CD4-positive, alpha-beta memory T cell (primary cell): ENCODE measurements at regions not wholly inside any gene's neighbourhood (a gene's known extent, or its start where the extent isn't known, plus 50 kb on each side); places are given as distances from the start of the nearest gene placed in this dataset.
"Not testable (repeated sequence)": the region's sequence is repeated elsewhere in the genome, so short reads cannot be mapped to it uniquely, and the experiment has no call there.

Experiments
- CTCF ChIA-PET: fragments of 350-600 bp; sonication (Branson Sonifier 250); formaldehyde crosslinking; loops from one replicate; lab custom pipeline; 2021; ENCODE audit warnings: inconsistent platforms; ENCODE audit not compliant: partially characterized antibody; lab: Charles Lee
- POLR2A ChIA-PET: fragments of 350-600 bp; sonication (Branson Sonifier 250); formaldehyde crosslinking; loops from one replicate; lab custom pipeline; 2021; ENCODE audit not compliant: partially characterized antibody; lab: Charles Lee
- DNase-seq, 5 donors: peaks; one replicate each; pipeline versions ENCODE4 v3.0.0 to v3.0.0-alpha.2; 2020 to 2022; ENCODE audit warnings: mixed read lengths in 1 of 5
- H3K27ac ChIP-seq: one replicate; pipeline ENCODE4 v1.7.0; 2013; ENCODE audit warnings: low read depth, low read length
- H3K27me3 ChIP-seq: 2 replicates; pipeline ENCODE4 v1.7.0; 2013; ENCODE audit warnings: mild to moderate bottlenecking, low read length, moderate library complexity; ENCODE audit not compliant: insufficient read depth
- H3K36me3 ChIP-seq: 2 replicates; pipeline ENCODE4 v1.7.0; 2013; ENCODE audit warnings: mild to moderate bottlenecking, low read length, moderate library complexity; ENCODE audit not compliant: insufficient read depth
- H3K4me1 ChIP-seq: 2 replicates; pipeline ENCODE4 v1.7.0; 2013; ENCODE audit warnings: mild to moderate bottlenecking, low read length, moderate library complexity; ENCODE audit not compliant: insufficient read depth
- H3K4me3 ChIP-seq, 2 donors: one replicate each; pipeline ENCODE4 v1.7.0; 2013; ENCODE audit warnings: low read length in 2 of 2, mild to moderate bottlenecking in 1 of 2
- H3K9me3 ChIP-seq, 2 donors: one replicate each; pipeline ENCODE4 v1.7.0; 2013; ENCODE audit warnings: low read length in 2 of 2, control low read depth in 1 of 2; ENCODE audit not compliant: control insufficient read depth in 1 of 2
- H3K27ac Mint-ChIP-seq, 7 donors: one replicate each; pipeline ENCODE4 v1.8.0; 2020 to 2021; ENCODE audit warnings: mixed read lengths in 7 of 7, mild to moderate bottlenecking in 6 of 7, inconsistent platforms in 3 of 7, moderate library complexity in 3 of 7
- H3K27me3 Mint-ChIP-seq, 2 donors: one replicate each; pipeline ENCODE4 v1.8.0; 2020 to 2021; ENCODE audit warnings: mixed read lengths in 2 of 2
- H3K36me3 Mint-ChIP-seq, 2 donors: one replicate each; pipeline ENCODE4 v1.8.0; 2020 to 2021; ENCODE audit warnings: mixed read lengths in 2 of 2, inconsistent platforms in 1 of 2, mild to moderate bottlenecking in 1 of 2
- H3K4me1 Mint-ChIP-seq, 4 donors: one replicate each; pipeline ENCODE4 v1.8.0; 2020 to 2021; ENCODE audit warnings: mixed read lengths in 4 of 4, mild to moderate bottlenecking in 1 of 4
- H3K4me3 Mint-ChIP-seq, 8 donors: one replicate each; pipeline ENCODE4 v1.8.0; 2020 to 2021; ENCODE audit warnings: mixed read lengths in 8 of 8, mild to moderate bottlenecking in 7 of 8, moderate library complexity in 6 of 8, inconsistent platforms in 3 of 8
- H3K9me3 Mint-ChIP-seq, 8 donors: one replicate each; pipeline ENCODE4 v1.8.0; 2020 to 2021; ENCODE audit warnings: mixed read lengths in 8 of 8, mild to moderate bottlenecking in 5 of 8, inconsistent platforms in 3 of 8, moderate library complexity in 1 of 8
- intact Hi-C: fragments of 100-400 bp; cut with micrococcal nuclease; formaldehyde crosslinking; loops from one replicate; pipeline ENCODE4 v1.15.1; 2023

DNA sequence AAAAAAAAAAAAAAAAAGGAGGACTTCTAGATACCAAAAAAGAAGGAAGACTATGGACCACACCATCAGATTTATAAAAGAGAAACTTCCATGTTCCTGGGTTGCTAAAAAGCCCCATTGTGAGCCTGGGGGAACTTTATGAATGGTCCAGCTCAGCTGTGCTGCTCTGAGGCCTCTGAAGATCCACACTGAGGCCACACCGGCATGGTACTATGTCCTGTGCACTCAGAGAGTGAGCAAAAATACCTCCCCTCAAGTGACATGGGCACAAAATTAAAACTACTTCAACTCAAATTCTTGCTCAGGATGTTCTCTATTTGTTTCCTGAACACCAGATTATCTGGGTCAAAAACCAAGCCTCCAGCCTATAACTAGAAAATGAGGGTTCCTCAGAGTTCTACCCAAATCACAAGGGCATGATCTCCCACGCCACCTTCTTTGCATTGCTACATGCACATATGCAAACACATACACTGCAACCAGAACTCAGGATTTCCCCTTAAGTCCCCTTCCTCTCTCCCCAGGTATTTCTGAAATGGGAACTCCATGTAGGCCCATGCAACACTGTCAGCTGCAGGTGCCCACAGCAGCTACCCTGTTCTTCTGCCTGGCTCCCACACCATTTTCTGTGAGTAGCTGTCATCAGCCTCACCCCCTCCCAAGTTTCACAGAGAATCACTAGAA lies 94.4 kb downstream of the SH3GLB1 start:
- Histone ChIP-seq H3K4me1 (no peaks in the 10 kb centered on the region), H3K27me3 (no peaks in the 10 kb centered on the region), H3K36me3 (no peaks in the 10 kb centered on the region), H3K4me3 (no peak overlapping the region), H3K9me3 (no peaks in the 10 kb centered on the region), H3K27ac (no peak overlapping the region)
- intact Hi-C loops, result no loop called here
- Mint-ChIP-seq H3K27ac (peak overlapping the region in 1 of 7 donors; percentile 27), H3K36me3 (no peaks in the 10 kb centered on the region), H3K27me3 (no peaks in the 10 kb centered on the region), H3K4me1 (peaks cover 0 to 3% (median 0%) of the 10 kb centered on the region in 4 donors), H3K4me3 (no peak overlapping the region), H3K9me3 (peaks cover 0 to 3% (median 0%) of the 10 kb centered on the region in 8 donors)
- POLR2A ChIA-PET, result no interaction called here
- no peak for DNase-seq
- CTCF ChIA-PET, result no interaction called here

DNA sequence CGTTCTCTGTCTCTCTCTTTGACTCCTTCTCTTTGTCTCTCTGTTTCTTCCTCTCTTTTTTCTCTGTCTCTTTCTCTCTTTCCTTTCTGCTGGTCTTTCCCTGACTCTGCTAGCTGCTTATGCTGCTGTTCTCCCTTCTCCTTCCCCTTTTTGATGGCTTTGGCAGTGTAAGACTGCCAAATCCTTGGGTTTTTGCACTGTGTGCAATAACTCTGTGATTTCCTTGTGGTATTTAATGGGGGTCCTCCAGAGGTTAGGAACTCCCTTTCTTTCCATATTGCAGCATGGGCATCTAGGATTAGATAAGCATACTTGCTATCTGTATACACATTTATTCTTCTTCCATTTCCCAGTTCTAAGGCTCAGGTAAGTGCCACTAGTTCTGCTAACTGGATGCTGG lies 99.3 kb downstream of the SH3GLB1 start:
- H3K9me3 Mint-ChIP-seq, intact Hi-C loops, H3K4me3 Mint-ChIP-seq, H3K36me3 Mint-ChIP-seq, H3K4me1 ChIP-seq, H3K9me3 ChIP-seq, H3K4me3 ChIP-seq, H3K27ac Mint-ChIP-seq, H3K27ac ChIP-seq, H3K27me3 Mint-ChIP-seq, H3K36me3 ChIP-seq, H3K27me3 ChIP-seq, CTCF ChIA-PET, H3K4me1 Mint-ChIP-seq, DNase-seq, POLR2A ChIA-PET: not testable (repeated sequence)

DNA sequence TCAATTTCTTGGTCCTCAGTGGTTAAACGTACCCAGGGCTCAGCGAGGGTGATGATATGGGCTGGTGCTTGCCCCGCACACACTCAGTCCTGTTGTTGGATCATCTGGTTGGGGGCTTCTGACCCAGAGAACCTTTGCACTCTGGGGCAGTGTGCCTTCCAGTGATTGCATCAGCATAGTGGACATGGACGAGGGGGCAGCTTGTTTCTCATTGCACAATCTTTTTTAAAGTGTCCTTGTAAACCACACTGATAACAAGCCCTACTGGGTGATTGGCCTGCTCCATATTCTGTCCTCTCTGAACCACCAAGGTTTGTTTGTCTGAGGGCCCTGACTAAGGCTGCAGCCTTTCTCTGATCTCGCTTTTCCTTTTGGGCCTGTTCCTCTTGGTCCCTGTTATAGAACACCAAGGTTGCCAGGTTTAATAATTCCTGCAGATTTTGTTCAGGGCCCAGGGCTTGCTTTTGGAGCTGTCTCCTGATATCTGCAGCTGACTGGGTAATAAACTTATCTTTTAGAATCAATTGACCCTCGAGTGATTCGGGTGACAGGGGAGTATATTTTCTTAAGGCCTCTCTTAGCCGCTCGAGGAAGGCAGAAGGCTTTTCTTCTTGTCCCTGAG lies 101.6 kb downstream of the SH3GLB1 start:
- not testable (repeated sequence) for H3K4me3 Mint-ChIP-seq, H3K27me3 Mint-ChIP-seq

DNA sequence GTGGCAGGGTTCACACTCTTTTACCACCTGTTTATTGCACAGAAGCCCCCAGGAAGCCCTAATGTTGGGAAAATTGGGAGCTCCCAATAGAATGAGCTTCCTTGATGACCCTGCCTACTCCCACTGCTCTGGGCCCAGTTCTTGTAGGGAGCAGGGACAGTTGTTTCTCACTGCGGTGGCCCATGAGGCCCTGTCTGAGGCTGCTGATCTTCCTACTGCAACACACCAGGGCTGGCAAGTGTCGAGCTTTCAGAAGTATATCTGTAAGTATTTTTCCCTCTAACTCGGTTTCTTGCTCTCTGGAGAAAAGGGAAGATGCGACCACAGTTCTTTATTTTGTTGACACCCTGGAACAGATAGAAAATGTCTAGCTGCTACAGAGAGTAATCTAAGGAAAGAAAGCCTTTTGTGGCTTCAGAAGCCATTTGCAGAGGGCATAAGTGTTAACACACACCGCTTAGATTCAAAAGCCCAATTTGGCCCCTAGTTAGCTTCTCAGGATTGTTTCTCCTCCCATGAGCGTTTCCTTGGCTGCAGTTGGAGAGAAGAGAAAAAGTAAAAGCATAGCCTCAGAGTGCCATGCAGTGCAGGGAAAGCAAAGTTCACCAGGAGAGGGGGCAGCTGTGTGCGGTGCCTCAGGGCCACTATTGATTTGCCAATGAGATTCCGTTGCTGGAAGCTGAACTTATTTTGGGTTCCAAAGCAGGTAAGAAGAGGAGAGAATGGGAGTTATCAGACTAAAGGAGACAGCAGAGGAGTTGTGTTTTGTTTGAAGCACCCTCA lies 102.6 kb downstream of the SELENOF start:
- Histone ChIP-seq H3K9me3 (no peaks in the 10 kb centered on the region), H3K27me3 (no peaks in the 10 kb centered on the region), H3K4me3 (no peak overlapping the region), H3K27ac (no peak overlapping the region), H3K4me1 (no peaks in the 10 kb centered on the region), H3K36me3 (no peaks in the 10 kb centered on the region)
- no peaks in the 10 kb centered on the region for H3K4me1 Mint-ChIP-seq
- ChIA-PET CTCF (no interaction called here), POLR2A (no interaction called here)
- H3K9me3 Mint-ChIP-seq, result peaks cover 0 to 2% (median 0%) of the 10 kb centered on the region in 8 donors
- intact Hi-C loops, result no loop called here
- no peaks in the 10 kb centered on the region for H3K36me3 Mint-ChIP-seq
- no peak for DNase-seq
- H3K27ac Mint-ChIP-seq, result no peak overlapping the region
- H3K4me3 Mint-ChIP-seq, result no peak overlapping the region
- peaks cover 4 to 8% of the 10 kb centered on the region in 2 donors for H3K27me3 Mint-ChIP-seq

More for the DNA sequence above, 101.6 kb downstream of the SH3GLB1 start:
- H3K4me1 ChIP-seq, H3K4me3 ChIP-seq, H3K27ac ChIP-seq, POLR2A ChIA-PET, DNase-seq, intact Hi-C loops, H3K27ac Mint-ChIP-seq, CTCF ChIA-PET, H3K4me1 Mint-ChIP-seq, H3K27me3 ChIP-seq, H3K36me3 ChIP-seq, H3K36me3 Mint-ChIP-seq, H3K9me3 Mint-ChIP-seq, H3K9me3 ChIP-seq: not testable (repeated sequence)

GRCh38 chr1:86812286-86812685 lies 101.6 kb downstream of the SELENOF start:
- peaks cover 0 to 3% (median 0%) of the 10 kb centered on the region in 4 donors for H3K4me1 Mint-ChIP-seq
- no peaks in the 10 kb centered on the region for H3K36me3 Mint-ChIP-seq
- CTCF ChIA-PET, result no interaction called here

More at GRCh38 chr1:86812286-86812685, 101.6 kb downstream of the SELENOF start:
- no peak for DNase-seq
- H3K27me3 ChIP-seq, result no peaks in the 10 kb centered on the region
- H3K4me3 ChIP-seq, result no peak overlapping the region
- peaks cover 6 to 8% of the 10 kb centered on the region in 2 donors for H3K27me3 Mint-ChIP-seq
- intact Hi-C loops, result no loop called here
- no peak overlapping the region for H3K4me3 Mint-ChIP-seq
- H3K27ac Mint-ChIP-seq, result no peak overlapping the region
- POLR2A ChIA-PET, result no interaction called here
- H3K9me3 ChIP-seq, result no peaks in the 10 kb centered on the region
- no peak overlapping the region for H3K27ac ChIP-seq
- H3K36me3 ChIP-seq, result no peaks in the 10 kb centered on the region
- H3K4me1 ChIP-seq, result no peaks in the 10 kb centered on the region
- no peaks in the 10 kb centered on the region for H3K9me3 Mint-ChIP-seq
